Stomach (tissue), 8 donors: ENCODE measurements at regions not wholly inside any gene's neighbourhood (a gene's known extent, or its start where the extent isn't known, plus 50 kb on each side); places are given as distances from the start of the nearest gene placed in this dataset.

ENCODE experiments used
- DNase-seq, 2 donors: peaks; one replicate each; pipeline versions ENCODE4 v3.0.0 to v3.0.0-alpha.2; 2013 to 2019
- H3K27ac ChIP-seq, 5 donors: fragments of 200-600 bp in 4 of 5; sonication (generic) in 4 of 5; one replicate each; pipeline ENCODE4 v1.5.1; 2013 to 2019; ENCODE audit warnings: mild to moderate bottlenecking in 1 of 5, moderate library complexity in 1 of 5
- H3K27me3 ChIP-seq, 3 donors: fragments of 200-600 bp; sonication (generic); one replicate each; pipeline ENCODE4 v1.5.1; 2017 to 2019; ENCODE audit warnings: mixed run types in 1 of 3
- H3K36me3 ChIP-seq, 4 donors: fragments of 200-600 bp; sonication (generic); 1 replicate in 3 of 4; 2 replicates in 1 of 4; pipeline ENCODE4 v1.5.1; 2016 to 2019
- H3K4me1 ChIP-seq, 4 donors: fragments of 200-600 bp; sonication (generic); one replicate each; pipeline ENCODE4 v1.5.1; 2016 to 2019
- H3K4me3 ChIP-seq, 4 donors: fragments of 200-600 bp; sonication (generic) in 3 of 4; one replicate each; pipeline ENCODE4 v1.5.1; 2016 to 2019; ENCODE audit warnings: mild to moderate bottlenecking in 1 of 4
- H3K9me3 ChIP-seq, 4 donors: fragments of 200-600 bp; sonication (generic); one replicate each; pipeline ENCODE4 v1.5.1; 2016 to 2019
- EP300 ChIP-seq: sonication (generic); formaldehyde crosslinking; IDR thresholded peaks from one replicate; pipeline ENCODE4 v1.6.1; 2017; ENCODE audit warnings: antibody characterized with exemption
- POLR2A ChIP-seq, 4 donors: fragments of 450-650 bp; IDR thresholded peaks; one replicate each; pipeline ENCODE4 v1.6.1; 2016; ENCODE audit warnings: antibody characterized with exemption in 4 of 4, control low read depth in 2 of 4, mild to moderate bottlenecking in 1 of 4, moderate library complexity in 1 of 4
- POLR2AphosphoS5 ChIP-seq, 3 donors: sonication (generic); formaldehyde crosslinking; IDR thresholded peaks; one replicate each; pipeline ENCODE4 v1.6.1; 2016; ENCODE audit warnings: antibody characterized with exemption in 3 of 3
- WGBS, 5 donors: extraction: QIAGEN DNeasy Blood & Tissue Kit in 3 of 5; methylation state at CpG; one replicate each; pipeline versions ENCODE4 v1.1.5 to v1.1.7; 2013 to 2018; 5-methylcytosine and 5-hydroxymethylcytosine counted together
- intact Hi-C: fragments of 100-400 bp; cut with DNase I; formaldehyde crosslinking; loops from one replicate; pipeline ENCODE4 v1.15.1; 2023; ENCODE audit warnings: low total_unique reads
- TF ChIP-seq, protein P1 (sequence below), 7 experiments: fragments of 450-650 bp in 4 of 7; fragments of 200-600 bp in 3 of 7; sonication (generic) in 3 of 7; IDR thresholded peaks; one replicate each; pipeline ENCODE4 v1.5.1; 2016 to 2019; ENCODE audit warnings: antibody characterized with exemption in 7 of 7, control low read depth in 2 of 7, mild to moderate bottlenecking in 1 of 7
- donor health status: healthy with polysubstance abuse.
- donor health status: Bipolar disorder and iron deficiency.
- donor health status: healthy.

DNA sequence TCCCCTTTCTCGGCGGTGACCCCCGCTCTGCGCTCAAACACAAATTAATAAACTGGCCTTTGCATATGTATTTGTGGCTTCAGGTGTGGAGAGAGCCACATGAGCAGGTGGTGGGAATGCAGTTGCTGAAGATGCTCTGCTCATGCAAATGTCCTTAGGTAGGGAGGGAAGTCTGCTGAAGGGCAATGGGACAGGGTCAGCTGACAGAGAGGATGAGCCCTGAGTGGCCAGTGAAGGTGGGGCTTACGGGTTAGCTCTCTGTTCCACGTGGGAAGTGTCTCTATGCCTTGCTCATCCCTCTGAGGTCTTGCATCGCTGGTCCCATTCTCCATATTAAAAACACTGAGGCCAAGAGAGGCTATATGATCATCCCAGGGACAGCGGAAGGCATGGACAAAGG lies 74.2 kb upstream of the CCL1 start:
- DNase-seq, result no peak
- intact Hi-C loops, result no loop called here
- TF ChIP-seq POLR2AphosphoS5 (IDR thresholded peaks at IDR 0.05) (no peak), EP300 (no peak), POLR2A (IDR thresholded peaks at IDR 0.05) (no peak)
- TF ChIP-seq, protein P1, sequence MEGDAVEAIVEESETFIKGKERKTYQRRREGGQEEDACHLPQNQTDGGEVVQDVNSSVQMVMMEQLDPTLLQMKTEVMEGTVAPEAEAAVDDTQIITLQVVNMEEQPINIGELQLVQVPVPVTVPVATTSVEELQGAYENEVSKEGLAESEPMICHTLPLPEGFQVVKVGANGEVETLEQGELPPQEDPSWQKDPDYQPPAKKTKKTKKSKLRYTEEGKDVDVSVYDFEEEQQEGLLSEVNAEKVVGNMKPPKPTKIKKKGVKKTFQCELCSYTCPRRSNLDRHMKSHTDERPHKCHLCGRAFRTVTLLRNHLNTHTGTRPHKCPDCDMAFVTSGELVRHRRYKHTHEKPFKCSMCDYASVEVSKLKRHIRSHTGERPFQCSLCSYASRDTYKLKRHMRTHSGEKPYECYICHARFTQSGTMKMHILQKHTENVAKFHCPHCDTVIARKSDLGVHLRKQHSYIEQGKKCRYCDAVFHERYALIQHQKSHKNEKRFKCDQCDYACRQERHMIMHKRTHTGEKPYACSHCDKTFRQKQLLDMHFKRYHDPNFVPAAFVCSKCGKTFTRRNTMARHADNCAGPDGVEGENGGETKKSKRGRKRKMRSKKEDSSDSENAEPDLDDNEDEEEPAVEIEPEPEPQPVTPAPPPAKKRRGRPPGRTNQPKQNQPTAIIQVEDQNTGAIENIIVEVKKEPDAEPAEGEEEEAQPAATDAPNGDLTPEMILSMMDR (IDR thresholded peaks at IDR 0.05), result no peak
- Histone ChIP-seq H3K9me3 (no peaks in the 10 kb centered on the region), H3K4me3 (no peak overlapping the region), H3K27ac (no peak overlapping the region), H3K27me3 (peaks cover 0 to 55% (median 6%) of the 10 kb centered on the region in 3 donors), H3K36me3 (no peaks in the 10 kb centered on the region), H3K4me1 (no peaks in the 10 kb centered on the region)
- WGBS, 5 donors, result 68 to 81% (median 78%) methylated on average over 8 of the region's 8 CpGs

DNA sequence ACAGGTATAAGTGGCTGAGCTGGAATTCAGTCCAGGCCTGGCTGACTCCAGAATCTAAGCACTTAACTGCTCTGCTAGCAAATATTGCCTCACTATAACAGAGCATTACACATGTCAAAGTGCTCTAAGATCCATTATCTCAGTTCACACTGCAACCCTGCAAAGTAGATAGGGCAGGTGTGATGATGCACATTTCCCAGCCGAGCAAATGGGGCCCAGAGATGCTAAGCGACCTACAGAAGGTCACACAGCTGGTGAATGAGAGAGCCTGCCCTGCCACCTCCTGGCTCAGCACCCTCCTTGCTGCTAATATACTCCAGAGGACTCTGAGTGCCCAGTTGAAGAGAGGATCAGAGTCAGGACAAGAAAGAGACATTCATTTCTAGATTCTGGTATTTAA lies 73.6 kb upstream of the CCL1 start:
- intact Hi-C loops, result no loop called here
- DNase-seq, result no peak
- Histone ChIP-seq H3K36me3 (no peaks in the 10 kb centered on the region), H3K9me3 (no peaks in the 10 kb centered on the region), H3K27ac (no peak overlapping the region), H3K4me3 (no peak overlapping the region), H3K27me3 (peaks cover 0 to 52% (median 6%) of the 10 kb centered on the region in 3 donors), H3K4me1 (no peaks in the 10 kb centered on the region)
- TF ChIP-seq, protein P1 (IDR thresholded peaks at IDR 0.05), result no peak
- TF ChIP-seq EP300, result no peak
- no peak for TF ChIP-seq POLR2A (IDR thresholded peaks at IDR 0.05)
- no peak for TF ChIP-seq POLR2AphosphoS5 (IDR thresholded peaks at IDR 0.05)
- WGBS, 5 donors, result 58 to 75% (median 60%) methylated on average over 2 of the region's 2 CpGs

DNA sequence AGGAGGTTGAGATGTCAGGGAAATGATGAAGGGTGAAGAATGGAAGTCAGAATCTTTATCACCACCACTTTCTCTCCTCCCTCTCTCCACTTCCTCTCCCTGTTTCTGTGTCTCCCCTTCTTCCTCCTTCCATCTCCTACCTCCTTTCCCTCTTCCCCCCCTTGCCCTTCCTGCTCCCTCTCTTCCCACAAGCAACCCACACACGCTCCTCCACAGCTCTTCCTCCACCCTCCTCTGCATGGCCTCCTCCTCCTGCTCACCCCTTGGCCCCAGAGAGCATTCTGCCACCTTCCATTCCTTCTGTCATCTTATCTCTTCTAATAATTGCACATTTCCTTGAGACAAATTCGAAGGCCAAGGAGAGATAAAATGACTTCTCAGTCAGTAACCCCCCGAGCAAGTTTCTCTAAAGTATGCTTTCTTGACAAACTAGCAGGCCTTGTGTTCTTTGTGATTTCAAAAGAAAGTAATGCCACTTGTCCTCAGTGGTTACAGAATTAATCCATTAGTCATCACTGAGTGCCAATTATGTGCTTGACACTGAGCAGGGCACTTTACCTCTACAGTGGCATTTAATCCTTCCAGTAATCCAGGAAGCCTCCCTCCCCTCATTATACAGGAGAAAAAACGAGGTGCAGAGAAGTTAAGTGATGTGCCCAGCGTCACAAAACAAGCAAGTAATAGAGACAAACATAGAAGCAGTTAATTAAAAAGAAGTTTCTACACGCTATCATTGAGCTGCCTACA lies 72.3 kb upstream of the CCL1 start:
- DNase-seq, result no peak
- TF ChIP-seq EP300 (no peak), POLR2AphosphoS5 (IDR thresholded peaks at IDR 0.05) (no peak), POLR2A (IDR thresholded peaks at IDR 0.05) (no peak)
- TF ChIP-seq, protein P1 (IDR thresholded peaks at IDR 0.05), result no peak
- no peaks in the 10 kb centered on the region for H3K36me3 ChIP-seq
- no peaks in the 10 kb centered on the region for H3K4me1 ChIP-seq
- H3K27me3 ChIP-seq, result peaks cover 0 to 40% (median 6%) of the 10 kb centered on the region in 3 donors
- H3K27ac ChIP-seq, result no peak overlapping the region
- no peak overlapping the region for H3K4me3 ChIP-seq
- intact Hi-C loops, result no loop called here
- no peaks in the 10 kb centered on the region for H3K9me3 ChIP-seq
- WGBS, 5 donors, result 38 to 48% (median 40%) methylated on average over 6 of the region's 6 CpGs

DNA sequence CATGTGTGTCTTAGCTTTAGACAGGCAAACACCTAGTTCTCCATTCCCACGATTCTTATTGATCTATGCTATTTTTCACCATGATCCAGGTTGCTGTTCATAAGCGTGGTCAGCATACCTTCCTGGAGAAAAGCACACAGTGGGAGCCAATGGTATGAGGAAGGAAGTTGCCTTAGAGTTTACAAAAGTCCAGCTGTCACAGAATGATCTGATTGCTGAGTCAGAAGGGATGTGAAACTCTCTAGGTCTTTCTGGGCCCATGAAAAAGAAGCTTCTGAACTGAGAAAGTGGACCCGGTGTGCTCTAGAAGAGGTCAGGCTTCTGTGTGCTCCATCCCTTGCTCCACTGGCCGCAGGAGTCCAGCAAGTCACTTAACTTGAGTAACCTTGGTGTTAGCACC lies 71.0 kb upstream of the CCL1 start:
- Histone ChIP-seq H3K27ac (no peak overlapping the region), H3K27me3 (peaks cover 0 to 34% (median 6%) of the 10 kb centered on the region in 3 donors), H3K4me1 (no peaks in the 10 kb centered on the region), H3K4me3 (no peak overlapping the region), H3K36me3 (no peaks in the 10 kb centered on the region), H3K9me3 (no peaks in the 10 kb centered on the region)
- WGBS, 5 donors, result 41 to 58% (median 50%) methylated on average over 4 of the region's 4 CpGs
- TF ChIP-seq POLR2AphosphoS5 (IDR thresholded peaks at IDR 0.05) (no peak), POLR2A (IDR thresholded peaks at IDR 0.05) (no peak), EP300 (no peak)
- TF ChIP-seq, protein P1 (IDR thresholded peaks at IDR 0.05), result no peak
- DNase-seq, result peak in 1 of 2 donors; percentile 21
- intact Hi-C loops, result no loop called here
